ENCODE measurements at regions not wholly inside any gene's neighbourhood (a gene's known extent, or its start where the extent isn't known, plus 50 kb on each side); places are given as distances from the start of the nearest gene placed in this dataset.

DNA sequence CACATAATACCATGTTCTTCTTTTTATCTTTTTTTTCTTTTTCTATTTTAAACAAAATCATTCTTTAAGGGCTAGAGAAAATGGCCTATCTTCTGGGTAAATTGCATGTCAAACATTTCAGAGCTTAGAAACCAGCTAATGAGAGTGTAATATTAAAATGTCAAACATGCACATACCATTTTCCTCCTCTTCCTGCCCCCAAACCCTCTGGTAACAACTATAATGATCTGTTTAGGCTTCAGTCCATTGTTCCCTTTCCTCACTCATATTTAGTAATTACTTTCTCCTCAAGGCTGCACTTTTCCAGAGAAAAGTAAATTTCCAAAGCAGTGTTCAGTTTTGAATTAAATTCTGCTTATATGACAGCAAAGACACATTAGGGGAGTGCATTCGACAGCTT, 224.3 kb upstream of the ROBO2 start:
- TF ChIP-seq POLR2AphosphoS5 (IDR thresholded peaks at IDR 0.05; ENCODE audit: low read depth, low read length) (no peak), POLR2A (IDR thresholded peaks at IDR 0.05; ENCODE audit: low read depth, low read length) (no peak), TAF1 (IDR thresholded peaks at IDR 0.05; ENCODE audit: borderline replicate concordance, low read depth, low read length) (no peak)

Measured in GM12892 (cell line).